ENCODE measurements at regions not wholly inside any gene's neighbourhood (a gene's known extent, or its start where the extent isn't known, plus 50 kb on each side); places are given as distances from the start of the nearest gene placed in this dataset.
A peak's percentile ranks its signal among the peaks of the same experiment; 100 is the strongest.

DNA sequence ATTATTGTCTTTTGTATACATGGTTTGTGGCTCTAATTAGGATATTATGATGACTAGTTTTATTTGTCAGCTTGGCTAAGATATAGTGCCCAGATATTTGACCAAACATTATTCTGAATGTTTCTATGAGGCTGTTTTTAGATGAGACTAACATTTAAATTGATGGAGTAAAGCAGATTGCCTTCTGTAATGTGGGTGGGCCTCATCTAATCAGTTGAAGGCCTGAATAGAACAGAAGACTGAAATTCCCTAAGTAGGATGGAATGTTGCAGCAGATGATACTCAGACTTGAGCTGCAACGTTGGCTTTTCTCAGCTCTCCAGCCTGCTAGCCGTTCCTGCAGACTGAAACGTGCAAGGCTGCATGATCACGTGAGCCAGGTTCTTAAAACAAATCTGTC lies 546.5 kb downstream of the EDEM1 start:
- Mint-ChIP-seq H3K9me3 (no peaks in the 10 kb centered on the region), H3K4me1 (no peaks in the 10 kb centered on the region), H3K4me3 (no peak overlapping the region), H3K36me3 (no peaks in the 10 kb centered on the region), H3K27ac (no peak overlapping the region), H3K27me3 (peaks cover 0 to 6% of the 10 kb centered on the region in 2 donors)
- ATAC-seq (replicated peaks) (no peak), DNase-seq (no peak)

DNA sequence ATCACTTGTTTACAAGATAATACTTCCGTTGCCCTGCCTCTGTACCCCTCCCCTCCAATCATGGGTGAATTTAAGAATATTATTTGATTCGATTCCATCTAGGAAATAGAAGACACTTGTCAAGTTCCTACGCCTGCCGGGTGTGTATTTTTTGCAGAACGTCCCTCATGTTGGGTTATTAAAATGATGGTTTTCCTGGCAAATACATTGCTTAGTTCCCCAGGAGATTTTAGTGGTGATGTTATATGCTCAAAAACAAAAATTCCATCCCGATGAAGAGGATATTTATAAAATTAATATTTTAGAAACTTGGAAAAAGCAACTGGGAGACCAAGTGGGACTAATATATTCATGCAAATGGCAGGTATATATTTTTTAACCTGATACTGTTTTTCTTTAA lies 548.4 kb downstream of the EDEM1 start:
- ATAC-seq (replicated peaks) (no peak), DNase-seq (no peak)
- H3K27ac Mint-ChIP-seq: no peak overlapping the region
- no peak overlapping the region for H3K4me3 Mint-ChIP-seq
- no peaks in the 10 kb centered on the region for H3K4me1 Mint-ChIP-seq
- H3K36me3 Mint-ChIP-seq: no peaks in the 10 kb centered on the region
- peaks cover 0 to 6% of the 10 kb centered on the region in 2 donors for H3K27me3 Mint-ChIP-seq
- H3K9me3 Mint-ChIP-seq: no peaks in the 10 kb centered on the region

DNA sequence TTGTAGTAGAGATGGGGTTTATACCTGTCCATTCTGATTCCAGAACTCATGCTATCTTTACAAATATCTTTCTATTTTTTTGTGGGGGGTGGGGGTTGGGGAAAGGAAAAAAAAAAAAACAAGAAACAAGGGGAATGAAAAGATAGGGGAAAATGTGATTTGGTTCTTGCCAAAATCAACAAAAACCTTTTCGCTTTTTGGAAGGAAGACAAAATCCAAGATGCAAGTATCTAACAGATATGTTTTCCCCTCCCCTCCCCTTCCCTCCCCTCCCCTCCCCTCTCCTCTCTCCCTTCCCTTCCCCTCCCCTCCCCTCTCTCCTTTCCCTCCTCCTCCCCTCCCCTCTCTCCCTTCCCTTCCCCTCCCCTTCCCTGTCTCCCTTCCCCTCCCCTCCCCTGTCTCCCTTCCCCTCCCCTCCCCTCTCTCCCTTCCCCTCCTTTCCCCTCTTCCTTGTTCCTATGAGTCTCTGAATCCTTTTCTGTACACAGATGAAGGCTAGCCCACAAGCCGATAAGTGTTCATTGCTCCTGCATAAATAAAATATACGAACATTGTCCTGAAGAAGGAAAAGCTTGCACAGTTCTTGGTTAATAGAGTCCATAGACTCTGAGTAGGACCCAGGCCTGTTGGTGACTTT lies 551.9 kb downstream of the EDEM1 start:
- Mint-ChIP-seq H3K4me3 (no peak overlapping the region), H3K27me3 (no peaks in the 10 kb centered on the region), H3K27ac (no peak overlapping the region), H3K36me3 (no peaks in the 10 kb centered on the region), H3K4me1 (no peaks in the 10 kb centered on the region), H3K9me3 (no peaks in the 10 kb centered on the region)
- DNase-seq (no peak), ATAC-seq (replicated peaks) (no peak)

DNA sequence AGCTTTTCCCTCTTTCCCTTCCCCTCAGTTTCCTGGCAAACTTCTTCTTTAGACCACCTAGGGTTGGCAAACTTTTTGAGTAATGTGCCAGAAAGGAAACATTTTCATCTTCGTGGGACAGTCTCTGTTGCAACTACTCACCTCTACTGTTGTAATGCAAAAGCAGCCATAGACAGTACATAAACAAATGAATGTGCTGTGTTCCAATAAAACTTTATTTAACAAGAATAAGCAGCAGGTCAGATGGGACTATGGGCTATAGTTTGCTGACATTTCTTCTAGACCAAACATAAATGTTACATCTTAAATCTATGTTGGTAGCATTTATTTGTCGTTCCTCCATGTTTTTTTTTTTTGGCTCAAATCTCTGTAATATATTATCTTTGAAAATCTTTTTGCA lies 552.4 kb downstream of the EDEM1 start:
- ATAC-seq (replicated peaks) (no peak), DNase-seq (no peak)
- Mint-ChIP-seq H3K4me1 (no peaks in the 10 kb centered on the region), H3K9me3 (no peaks in the 10 kb centered on the region), H3K36me3 (no peaks in the 10 kb centered on the region), H3K4me3 (no peak overlapping the region), H3K27me3 (no peaks in the 10 kb centered on the region), H3K27ac (no peak overlapping the region)

DNA sequence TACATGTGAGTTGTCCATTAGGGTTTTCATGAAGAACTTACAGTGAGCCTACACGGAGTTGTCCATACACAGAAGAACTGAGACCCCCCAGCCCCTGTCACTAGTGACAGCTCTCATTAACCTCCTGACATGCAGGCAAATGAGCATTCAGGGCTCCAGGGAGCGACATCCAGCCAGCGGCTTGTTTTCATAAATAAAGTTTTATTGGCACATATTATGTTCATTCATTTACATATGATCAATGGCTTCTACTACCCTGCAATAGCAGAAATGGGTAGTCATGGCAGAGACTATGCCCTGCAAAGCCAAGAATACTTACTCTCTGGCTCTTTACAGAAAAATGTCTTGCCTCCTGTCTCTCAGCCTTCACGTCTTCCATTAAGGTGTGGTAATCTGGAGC lies 553.5 kb downstream of the EDEM1 start:
- no peak for DNase-seq
- ATAC-seq (replicated peaks): no peak
- Mint-ChIP-seq H3K27ac (no peak overlapping the region), H3K4me1 (no peaks in the 10 kb centered on the region), H3K27me3 (no peaks in the 10 kb centered on the region), H3K9me3 (no peaks in the 10 kb centered on the region), H3K36me3 (no peaks in the 10 kb centered on the region), H3K4me3 (no peak overlapping the region)

DNA sequence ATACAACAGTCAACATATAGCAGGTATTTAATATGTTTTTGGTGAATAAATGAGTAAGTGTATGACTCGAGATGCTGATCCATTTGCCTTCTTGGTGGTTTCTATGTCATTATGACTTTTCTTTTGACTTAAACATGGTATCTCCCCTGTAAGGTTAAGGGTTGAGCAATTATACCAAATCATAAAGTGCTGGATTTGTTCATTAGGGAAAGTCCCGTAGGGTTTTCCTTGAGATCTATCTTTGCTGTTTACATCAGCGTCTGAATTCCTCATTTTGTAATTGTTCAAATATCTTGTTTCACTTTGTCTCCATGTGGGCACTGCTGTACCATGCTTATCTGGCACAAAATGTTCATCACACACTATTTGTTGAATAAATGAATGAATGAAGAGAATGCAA lies 562.6 kb downstream of the EDEM1 start:
- Mint-ChIP-seq H3K9me3 (no peaks in the 10 kb centered on the region), H3K27ac (no peak overlapping the region)
- no peak for ATAC-seq (replicated peaks)

DNA sequence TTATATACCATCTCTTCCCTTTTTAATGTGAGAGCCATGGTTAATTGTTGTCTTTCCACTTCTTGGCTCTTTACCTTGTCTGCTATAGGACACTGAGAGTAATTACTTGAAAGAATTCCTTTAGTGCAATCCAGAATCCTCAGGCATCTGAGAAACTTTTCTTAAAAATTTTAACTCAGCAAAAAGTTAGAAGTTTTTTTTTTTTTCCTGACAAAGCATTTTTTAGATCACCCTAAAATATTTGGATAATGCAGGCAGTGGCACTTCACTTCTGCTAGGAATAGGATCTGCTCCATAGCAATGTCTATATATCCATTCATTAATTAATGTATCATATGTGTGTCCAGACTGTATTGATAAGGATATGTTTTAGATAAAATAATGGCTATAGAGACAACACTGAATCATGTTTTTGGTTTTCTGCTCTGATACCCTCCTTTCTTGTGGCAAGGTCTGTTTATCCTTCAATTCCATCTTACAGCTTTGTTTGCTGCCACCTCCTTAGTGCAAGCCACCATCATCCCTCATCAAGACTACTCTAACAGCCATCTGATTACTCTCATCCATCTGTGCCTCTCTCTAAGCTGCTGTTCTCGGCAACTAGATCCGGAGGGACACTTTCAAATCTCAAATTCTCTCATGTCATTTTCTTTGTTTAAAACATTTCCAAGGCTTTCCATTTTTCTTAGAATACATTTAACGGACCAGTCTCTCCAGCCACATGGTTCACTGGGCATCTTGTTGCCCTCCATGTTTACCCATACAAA lies 563.5 kb downstream of the EDEM1 start:
- Mint-ChIP-seq H3K4me1 (peaks cover 3 to 6% of the 10 kb centered on the region in 2 donors), H3K27me3 (peaks cover 0 to 5% of the 10 kb centered on the region in 2 donors), H3K4me3 (no peak overlapping the region), H3K27ac (no peak overlapping the region), H3K9me3 (no peaks in the 10 kb centered on the region), H3K36me3 (no peaks in the 10 kb centered on the region)
- ATAC-seq (replicated peaks): no peak
- no peak for DNase-seq

More for the DNA sequence above, 562.6 kb downstream of the EDEM1 start:
- no peak for DNase-seq
- Mint-ChIP-seq H3K27me3 (peaks cover 0 to 5% of the 10 kb centered on the region in 2 donors), H3K36me3 (no peaks in the 10 kb centered on the region), H3K4me1 (peaks cover 3 to 6% of the 10 kb centered on the region in 2 donors), H3K4me3 (no peak overlapping the region)

DNA sequence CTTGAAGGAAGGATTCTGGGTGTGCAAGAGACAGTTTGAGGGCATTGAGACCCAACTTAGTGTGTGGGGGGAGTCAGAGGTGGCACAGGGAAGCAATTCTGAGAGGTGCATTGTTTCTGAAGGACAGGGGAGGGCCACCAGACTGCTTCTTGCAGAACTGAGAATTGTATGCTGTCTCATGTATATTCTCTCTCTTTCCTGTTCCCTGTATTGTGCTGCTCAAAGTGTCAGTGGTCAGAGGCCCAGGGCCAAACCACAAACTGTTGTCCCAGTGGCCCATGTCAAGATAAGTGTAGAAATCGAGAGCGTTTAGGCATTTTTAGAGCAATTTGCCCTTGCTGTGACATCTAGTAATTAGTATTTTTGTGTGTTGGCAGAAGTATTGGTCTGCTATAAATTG lies 567.1 kb downstream of the EDEM1 start:
- peak; percentile 33 to 45 for ATAC-seq (replicated peaks)
- Mint-ChIP-seq H3K9me3 (no peaks in the 10 kb centered on the region), H3K4me3 (no peak overlapping the region), H3K27me3 (peaks cover 0 to 5% of the 10 kb centered on the region in 2 donors), H3K27ac (no peak overlapping the region), H3K36me3 (no peaks in the 10 kb centered on the region), H3K4me1 (peaks cover 3 to 6% of the 10 kb centered on the region in 2 donors)
- DNase-seq: no peak

DNA sequence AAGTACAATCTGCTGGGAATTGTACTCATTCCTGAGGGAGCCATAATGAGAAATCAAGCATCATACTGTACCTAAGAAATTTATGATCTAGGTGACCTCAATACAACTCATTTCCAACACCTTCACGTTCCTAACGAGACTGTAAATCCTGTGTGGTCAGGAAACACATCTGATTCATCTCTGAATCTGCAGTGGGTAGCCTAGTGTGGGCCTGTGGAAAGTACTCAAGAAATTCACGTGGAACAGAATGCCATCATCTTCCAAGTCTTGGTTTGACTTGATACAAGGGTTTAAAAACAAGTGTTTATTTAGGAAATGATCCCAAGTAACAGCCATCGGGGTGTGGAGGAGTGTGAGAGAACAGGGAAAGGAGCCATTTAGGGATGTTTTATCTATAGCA lies 568.9 kb downstream of the EDEM1 start:
- Mint-ChIP-seq H3K9me3 (no peaks in the 10 kb centered on the region), H3K27ac (no peak overlapping the region), H3K4me3 (no peak overlapping the region), H3K36me3 (no peaks in the 10 kb centered on the region), H3K4me1 (peaks cover 3 to 6% of the 10 kb centered on the region in 2 donors), H3K27me3 (peaks cover 0 to 5% of the 10 kb centered on the region in 2 donors)
- ATAC-seq (replicated peaks): no peak
- DNase-seq: no peak

DNA sequence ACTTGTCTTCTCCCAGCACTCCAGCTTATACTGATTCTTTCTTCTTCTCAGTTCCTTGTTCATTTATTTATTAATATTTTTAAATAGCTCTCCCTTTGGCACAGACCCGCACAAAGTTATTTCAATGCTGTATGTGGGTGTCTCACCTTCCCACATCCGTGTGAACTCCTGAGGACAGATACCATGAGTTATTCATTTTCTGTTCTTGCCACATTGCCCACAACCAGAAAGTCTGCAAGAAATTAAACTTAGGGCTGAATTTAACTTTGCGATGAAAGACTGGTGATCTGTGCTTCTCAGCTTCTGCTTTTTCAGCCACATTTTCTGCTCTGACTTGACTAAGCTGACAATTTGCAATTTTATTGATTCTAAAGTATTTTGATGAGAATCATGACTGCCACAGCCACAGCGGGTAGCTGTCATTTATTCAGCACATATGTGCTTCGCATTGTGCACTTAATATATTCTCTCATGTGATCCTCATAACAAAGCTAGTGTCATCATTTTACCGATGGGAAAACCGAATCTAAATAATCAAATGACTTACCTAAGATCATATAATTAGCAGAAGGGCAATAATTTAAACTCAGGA lies 569.8 kb downstream of the EDEM1 start:
- DNase-seq (no peak), ATAC-seq (replicated peaks) (no peak)
- H3K27ac Mint-ChIP-seq: no peak overlapping the region
- H3K4me1 Mint-ChIP-seq: peaks cover 3 to 6% of the 10 kb centered on the region in 2 donors
- H3K36me3 Mint-ChIP-seq: no peaks in the 10 kb centered on the region
- H3K4me3 Mint-ChIP-seq: no peak overlapping the region
- H3K9me3 Mint-ChIP-seq: no peaks in the 10 kb centered on the region
- H3K27me3 Mint-ChIP-seq: peaks cover 0 to 5% of the 10 kb centered on the region in 2 donors

DNA sequence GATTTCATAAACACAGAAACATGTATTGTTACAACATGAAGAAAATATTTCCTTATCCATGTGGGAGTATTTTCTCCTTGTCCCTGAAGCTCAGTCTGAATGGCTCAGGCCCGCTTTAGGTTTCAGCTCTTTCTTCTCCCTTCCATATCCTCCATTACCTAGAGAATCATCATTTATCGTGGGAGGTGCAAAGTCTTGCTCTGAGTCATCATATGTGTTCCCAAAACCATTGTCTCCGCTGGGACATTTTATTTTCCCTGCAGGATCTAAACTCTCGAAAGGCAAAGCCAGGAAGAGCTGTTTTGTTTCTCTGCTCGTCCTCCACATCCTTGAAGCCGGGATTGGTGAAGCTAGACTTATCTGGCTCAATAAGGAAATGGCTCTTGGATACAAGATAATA lies 571.2 kb downstream of the EDEM1 start:
- no peak overlapping the region for H3K27ac Mint-ChIP-seq
- no peak overlapping the region for H3K4me3 Mint-ChIP-seq

DNA sequence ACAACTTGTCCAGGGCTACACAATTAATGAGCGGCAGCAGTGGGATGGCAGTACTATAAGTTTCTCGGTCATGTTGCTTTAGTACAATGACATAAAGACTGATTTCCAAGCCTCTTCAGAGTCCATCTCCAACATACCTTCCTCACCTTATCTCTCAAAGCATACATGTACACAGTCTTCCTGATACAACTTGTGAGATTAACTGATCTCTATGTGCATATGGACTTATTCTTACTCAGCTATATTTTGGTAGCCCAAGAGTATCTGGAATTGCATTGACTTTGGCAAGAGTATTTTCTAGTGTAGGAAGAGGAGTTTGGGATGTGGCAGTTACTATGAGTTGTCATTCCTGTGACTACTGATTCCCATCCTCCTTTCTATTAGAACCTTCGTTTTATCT lies 575.0 kb downstream of the EDEM1 start:
- ATAC-seq (replicated peaks) (no peak), DNase-seq (no peak)
- Mint-ChIP-seq H3K4me3 (no peak overlapping the region), H3K27me3 (no peaks in the 10 kb centered on the region), H3K4me1 (no peaks in the 10 kb centered on the region), H3K27ac (no peak overlapping the region), H3K9me3 (no peaks in the 10 kb centered on the region), H3K36me3 (no peaks in the 10 kb centered on the region)

More for the DNA sequence above, 571.2 kb downstream of the EDEM1 start:
- H3K36me3 Mint-ChIP-seq: no peaks in the 10 kb centered on the region
- H3K9me3 Mint-ChIP-seq: no peaks in the 10 kb centered on the region
- H3K4me1 Mint-ChIP-seq: peaks cover 3 to 6% of the 10 kb centered on the region in 2 donors
- DNase-seq (no peak), ATAC-seq (replicated peaks) (no peak)
- H3K27me3 Mint-ChIP-seq: peaks cover 0 to 5% of the 10 kb centered on the region in 2 donors

DNA sequence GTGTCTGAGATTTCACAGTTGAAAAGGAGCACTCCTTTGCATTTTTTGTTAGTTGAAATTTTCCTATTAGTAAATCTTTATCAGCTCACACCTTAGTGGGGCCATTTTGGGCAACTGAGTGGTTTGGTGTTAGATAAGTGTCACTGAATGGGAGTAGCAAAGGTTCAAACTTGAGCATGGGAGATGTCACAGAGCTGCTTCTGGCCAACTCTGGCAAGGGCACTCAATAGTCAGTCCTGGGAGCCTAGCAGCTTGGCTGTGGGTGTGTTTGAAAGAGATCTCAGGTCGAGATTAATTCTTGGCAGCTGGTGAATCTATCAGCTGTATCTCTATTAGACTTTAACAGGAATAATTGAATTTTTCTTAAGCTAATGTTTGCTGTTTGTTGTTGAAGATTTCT lies 579.3 kb downstream of the EDEM1 start:
- ATAC-seq (replicated peaks): no peak
- Mint-ChIP-seq H3K36me3 (no peaks in the 10 kb centered on the region), H3K27ac (no peak overlapping the region), H3K4me3 (no peak overlapping the region), H3K9me3 (no peaks in the 10 kb centered on the region), H3K27me3 (no peaks in the 10 kb centered on the region), H3K4me1 (peaks cover 0 to 2% of the 10 kb centered on the region in 2 donors)
- DNase-seq: no peak

DNA sequence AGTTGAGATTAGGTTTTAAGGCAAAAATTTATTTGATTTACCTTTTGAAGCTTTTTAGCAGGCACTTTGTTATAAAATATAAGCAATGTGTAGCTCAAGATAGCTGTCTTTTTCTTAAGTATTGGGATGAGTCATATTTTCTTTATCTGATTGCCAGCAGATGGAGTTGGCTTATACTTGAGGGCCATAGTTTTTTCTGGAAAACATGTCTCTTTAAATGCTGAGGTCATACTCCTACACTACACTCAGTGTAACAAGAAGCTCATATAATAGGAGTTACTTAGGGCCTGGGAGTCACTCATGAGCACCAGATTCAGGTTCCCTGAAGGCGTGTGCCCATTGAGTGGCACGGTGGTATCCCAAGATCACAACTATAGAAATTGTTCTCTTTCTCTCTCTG lies 579.8 kb downstream of the EDEM1 start:
- no peak for ATAC-seq (replicated peaks)
- Mint-ChIP-seq H3K4me1 (peaks cover 0 to 2% of the 10 kb centered on the region in 2 donors), H3K36me3 (no peaks in the 10 kb centered on the region), H3K27ac (no peak overlapping the region), H3K4me3 (no peak overlapping the region), H3K9me3 (no peaks in the 10 kb centered on the region), H3K27me3 (no peaks in the 10 kb centered on the region)
- DNase-seq: no peak

All from stimulated activated naive B cell treated with anti-CD40 and anti-IgM and Interleukin-4, amounts not matched to agents 10 μg/mL and 1 μg/mL and 100 μg/mL, for 72 hours (primary cell).